ENCODE measurements at regions not wholly inside any gene's neighbourhood (a gene's known extent, or its start where the extent isn't known, plus 50 kb on each side); places are given as distances from the start of the nearest gene placed in this dataset.
"Not testable (repeated sequence)": the region's sequence is repeated elsewhere in the genome, so short reads cannot be mapped to it uniquely, and the experiment has no call there.

DNA sequence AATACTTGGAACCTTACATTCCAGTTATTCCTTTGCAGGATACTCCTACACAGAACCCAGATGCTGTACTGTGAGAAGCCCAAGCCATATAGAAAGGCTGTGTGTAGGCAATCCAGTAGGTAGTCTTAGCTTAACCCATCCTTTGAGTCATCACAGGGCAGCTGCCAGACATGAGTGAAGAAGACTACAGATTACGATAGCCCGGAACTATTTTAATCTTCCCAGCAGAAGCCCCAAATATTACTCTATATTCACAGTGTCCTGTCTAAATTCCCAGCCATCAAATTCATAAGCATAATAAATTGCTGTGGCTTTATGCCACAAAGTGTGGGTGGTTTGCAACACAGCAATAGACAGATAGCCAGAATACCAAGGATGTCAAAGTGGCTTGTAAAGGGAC is 474.1 kb upstream of the STEAP1 start:
- Mint-ChIP-seq H3K27ac (no peak overlapping the region), H3K9me3 (peaks cover 5% of the 10 kb centered on the region), H3K27me3 (peaks cover 3% of the 10 kb centered on the region), H3K4me1 (no peaks in the 10 kb centered on the region), H3K4me3 (no peak overlapping the region), H3K36me3 (no peaks in the 10 kb centered on the region)

DNA sequence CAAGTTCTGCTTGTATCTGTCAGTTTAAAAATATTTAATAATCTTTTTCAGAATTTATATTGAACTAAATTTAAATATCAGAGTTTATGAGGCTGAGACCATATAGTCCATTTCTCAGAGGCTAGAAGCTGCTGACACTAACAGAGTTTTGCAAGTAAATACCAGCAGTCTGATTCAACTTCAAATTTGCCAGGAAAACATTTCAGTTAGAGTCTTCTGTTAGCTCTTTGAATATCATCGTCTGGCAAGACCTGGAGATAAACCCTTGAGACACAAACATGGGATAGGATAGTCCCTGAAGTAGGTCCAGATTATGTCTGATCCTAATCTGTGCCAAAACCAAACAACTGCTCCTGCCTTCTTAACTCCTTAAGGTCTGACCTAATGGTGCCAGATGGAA is 472.8 kb upstream of the STEAP1 start:
- H3K36me3 Mint-ChIP-seq: no peaks in the 10 kb centered on the region

DNA sequence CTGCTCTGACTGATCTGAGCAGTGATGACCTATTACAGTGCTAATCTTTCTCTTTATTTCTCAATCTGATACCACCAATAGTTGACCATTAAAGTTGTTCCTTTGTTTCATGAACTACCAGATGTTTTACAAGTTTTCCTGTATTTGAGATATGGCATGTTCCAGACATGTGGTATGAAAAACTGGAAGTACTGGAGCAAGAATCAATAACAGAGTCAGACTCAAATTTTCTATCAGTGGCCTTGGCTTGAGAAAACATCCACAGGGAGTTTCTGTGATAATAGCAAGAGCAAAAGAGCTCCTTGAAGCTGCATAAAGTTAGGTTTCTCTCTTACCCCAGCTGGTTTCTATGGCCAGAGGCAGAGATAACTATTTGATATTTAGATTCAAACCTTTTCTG is 469.0 kb upstream of the STEAP1 start:
- Mint-ChIP-seq H3K27me3 (no peaks in the 10 kb centered on the region), H3K27ac (no peak overlapping the region), H3K9me3 (no peaks in the 10 kb centered on the region), H3K4me3 (no peak overlapping the region), H3K4me1 (no peaks in the 10 kb centered on the region), H3K36me3 (no peaks in the 10 kb centered on the region)

More for the DNA sequence above, 472.8 kb upstream of the STEAP1 start:
- Mint-ChIP-seq H3K27ac (no peak overlapping the region), H3K9me3 (peaks cover 5% of the 10 kb centered on the region), H3K4me3 (no peak overlapping the region), H3K4me1 (no peaks in the 10 kb centered on the region), H3K27me3 (no peaks in the 10 kb centered on the region)

DNA sequence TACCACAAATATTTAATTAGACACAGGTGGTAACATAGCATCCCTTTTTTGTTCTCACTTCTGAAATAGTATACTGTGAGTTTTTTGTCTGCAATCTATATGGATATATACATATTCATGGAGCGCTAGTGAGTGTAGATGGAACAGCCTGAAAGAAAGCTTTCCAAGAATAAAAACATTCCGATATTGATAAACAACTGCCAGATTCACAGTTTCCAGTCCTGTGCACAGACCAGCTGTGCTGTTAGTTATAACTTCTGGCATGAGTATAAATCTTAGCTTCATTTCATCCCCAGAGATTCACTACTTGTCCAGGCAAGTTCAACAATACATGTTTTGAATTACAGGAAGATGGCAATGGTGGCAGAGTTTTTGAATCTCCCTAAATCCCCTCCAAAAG is 467.1 kb upstream of the STEAP1 start:
- Mint-ChIP-seq H3K9me3 (no peaks in the 10 kb centered on the region), H3K4me3 (no peak overlapping the region), H3K27ac (no peak overlapping the region), H3K36me3 (no peaks in the 10 kb centered on the region), H3K27me3 (no peaks in the 10 kb centered on the region), H3K4me1 (no peaks in the 10 kb centered on the region)

DNA sequence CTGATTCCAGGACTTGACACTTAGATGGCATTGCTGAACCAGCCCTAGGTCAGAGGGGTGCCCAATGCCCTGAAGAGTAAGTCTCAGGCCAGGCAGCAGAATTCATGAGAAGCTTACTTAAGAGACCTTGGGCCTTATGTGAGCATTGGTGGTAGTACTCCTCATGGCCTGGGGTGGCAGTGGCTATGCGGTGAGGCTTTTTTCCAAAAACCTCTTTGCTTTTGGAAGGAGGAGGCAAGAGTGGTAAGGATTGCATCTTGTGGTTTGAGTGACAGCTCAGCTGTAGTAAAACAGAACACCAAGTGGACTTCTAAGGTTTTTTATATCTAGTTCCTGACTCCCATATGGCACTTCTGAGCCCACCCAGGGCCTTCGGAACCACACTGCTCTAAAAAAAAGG is 459.0 kb upstream of the STEAP1 start:
- H3K4me1 Mint-ChIP-seq: no peaks in the 10 kb centered on the region
- H3K9me3 Mint-ChIP-seq: peaks cover 11% of the 10 kb centered on the region
- no peaks in the 10 kb centered on the region for H3K36me3 Mint-ChIP-seq
- H3K27ac Mint-ChIP-seq: no peak overlapping the region
- H3K4me3 Mint-ChIP-seq: no peak overlapping the region
- H3K27me3 Mint-ChIP-seq: no peaks in the 10 kb centered on the region

DNA sequence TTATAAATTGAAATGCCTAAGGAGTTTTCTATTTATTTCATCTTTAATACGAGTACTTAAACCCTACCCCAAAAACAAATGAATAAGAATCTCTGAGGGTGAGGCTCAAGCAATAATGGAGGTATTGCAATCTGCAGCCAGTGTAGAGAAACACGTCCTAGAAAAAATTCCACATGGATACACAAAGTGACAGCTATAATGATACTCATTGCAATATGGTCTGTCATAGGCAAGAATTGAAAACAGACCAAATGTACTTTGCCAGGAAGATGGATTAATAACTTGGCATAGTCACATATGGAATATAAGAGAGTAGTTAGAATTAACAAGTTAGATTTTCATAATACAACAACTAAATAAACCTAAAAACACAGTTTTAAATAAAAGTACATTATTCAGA is 440.1 kb upstream of the STEAP1 start:
- no peaks in the 10 kb centered on the region for H3K27me3 Mint-ChIP-seq
- no peaks in the 10 kb centered on the region for H3K4me1 Mint-ChIP-seq
- no peak overlapping the region for H3K27ac Mint-ChIP-seq
- no peak overlapping the region for H3K4me3 Mint-ChIP-seq
- H3K36me3 Mint-ChIP-seq: no peaks in the 10 kb centered on the region
- H3K9me3 Mint-ChIP-seq: no peaks in the 10 kb centered on the region

DNA sequence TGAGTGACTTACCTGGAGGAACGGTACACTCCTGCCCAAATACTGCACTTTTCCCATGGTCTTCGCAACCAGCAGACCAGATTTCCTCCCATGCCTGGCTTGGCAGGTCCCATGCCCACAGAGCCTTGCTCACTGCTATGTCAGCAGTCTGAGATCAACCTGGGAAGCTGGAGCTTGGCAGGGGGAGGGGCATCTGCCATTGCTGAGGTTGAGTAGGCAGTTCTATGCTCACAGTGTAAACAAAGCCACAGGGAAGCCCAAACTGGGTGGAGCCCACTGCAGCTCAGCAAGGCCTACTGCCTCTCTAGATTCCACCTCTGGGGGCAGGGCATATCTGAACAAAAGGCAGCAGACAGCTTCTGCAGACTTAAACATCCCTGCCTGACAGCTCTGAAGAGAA is 435.3 kb upstream of the STEAP1 start:
- H3K27ac Mint-ChIP-seq, H3K36me3 Mint-ChIP-seq, H3K27me3 Mint-ChIP-seq, H3K4me1 Mint-ChIP-seq, H3K9me3 Mint-ChIP-seq, H3K4me3 Mint-ChIP-seq: not testable (repeated sequence)

DNA sequence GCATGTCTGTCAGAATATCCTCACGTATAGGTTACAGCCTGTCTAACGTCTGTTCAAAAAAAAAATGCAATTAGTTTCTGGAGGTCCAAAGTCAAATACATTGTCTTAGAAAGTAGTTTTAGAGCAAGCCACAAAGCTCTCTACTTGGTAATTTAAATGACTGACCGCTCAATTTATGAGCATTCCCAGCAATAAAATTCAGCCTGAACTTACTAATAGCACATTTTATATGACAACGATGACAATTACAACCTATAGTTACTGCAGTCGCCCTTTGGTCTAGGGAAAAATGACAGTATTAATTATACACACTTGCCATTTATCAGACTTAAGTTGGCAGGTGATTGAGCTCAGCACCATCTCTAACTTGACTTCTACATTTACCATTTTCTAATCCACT is 425.8 kb upstream of the STEAP1 start:
- Mint-ChIP-seq H3K36me3 (no peaks in the 10 kb centered on the region), H3K27ac (no peak overlapping the region), H3K4me1 (no peaks in the 10 kb centered on the region), H3K9me3 (no peaks in the 10 kb centered on the region), H3K27me3 (peaks cover 2% of the 10 kb centered on the region), H3K4me3 (no peak overlapping the region)

DNA sequence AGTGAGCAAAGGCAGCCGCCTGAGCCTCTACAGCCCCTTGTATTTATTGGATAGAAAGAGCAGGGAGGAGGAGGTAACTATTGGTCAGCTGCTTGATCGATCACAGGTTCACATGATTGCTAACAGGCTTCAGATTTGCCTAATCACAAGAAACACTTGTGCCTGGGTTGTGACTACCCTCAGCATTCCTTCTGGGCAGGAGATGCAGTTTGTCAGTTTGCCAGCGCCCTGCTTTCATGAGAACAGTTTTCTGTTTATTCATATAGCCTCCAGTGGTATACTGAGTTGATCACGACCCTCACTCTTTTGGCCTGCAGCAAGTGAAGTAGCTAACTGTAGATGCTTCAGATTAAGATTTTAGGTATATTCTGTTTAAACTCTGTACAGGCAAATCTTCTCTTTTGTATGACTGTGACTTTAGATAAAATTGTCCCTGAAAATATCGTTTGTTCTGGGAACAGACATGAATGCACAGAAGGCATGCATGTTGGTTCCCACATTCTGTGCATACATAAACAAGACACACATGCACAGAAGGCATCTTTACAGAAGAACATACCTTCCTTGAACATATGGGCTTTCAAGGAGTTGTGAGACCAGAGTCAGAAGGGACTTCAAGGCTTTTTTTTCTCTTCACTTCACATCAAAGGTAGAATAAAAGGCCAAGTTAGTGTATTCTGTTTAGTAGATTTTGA is 422.4 kb upstream of the STEAP1 start:
- Mint-ChIP-seq H3K27ac (no peak overlapping the region), H3K4me3 (no peak overlapping the region), H3K9me3 (no peaks in the 10 kb centered on the region), H3K4me1 (no peaks in the 10 kb centered on the region), H3K36me3 (no peaks in the 10 kb centered on the region), H3K27me3 (peaks cover 2% of the 10 kb centered on the region)

DNA sequence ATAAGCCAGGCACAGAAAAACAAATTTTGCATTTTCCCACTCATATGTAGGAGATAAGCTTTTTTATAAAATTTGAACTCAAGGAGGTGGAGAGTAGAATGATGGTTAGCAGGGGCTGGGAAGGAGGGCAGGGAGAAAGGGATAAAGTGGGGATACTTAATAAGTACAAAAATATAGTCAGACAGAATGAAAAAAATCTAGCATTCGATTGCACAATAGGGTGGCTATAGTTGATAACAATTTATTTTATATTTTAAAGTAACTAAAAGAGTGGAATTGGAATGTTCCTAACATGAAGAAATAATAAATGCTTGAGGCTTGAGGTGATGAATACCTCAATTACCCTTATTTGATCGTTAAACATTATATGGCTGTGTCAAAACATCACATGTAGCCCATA is 415.7 kb upstream of the STEAP1 start:
- Mint-ChIP-seq H3K4me3 (no peak overlapping the region), H3K36me3 (no peaks in the 10 kb centered on the region), H3K27ac (no peak overlapping the region), H3K4me1 (no peaks in the 10 kb centered on the region), H3K9me3 (no peaks in the 10 kb centered on the region), H3K27me3 (no peaks in the 10 kb centered on the region)

DNA sequence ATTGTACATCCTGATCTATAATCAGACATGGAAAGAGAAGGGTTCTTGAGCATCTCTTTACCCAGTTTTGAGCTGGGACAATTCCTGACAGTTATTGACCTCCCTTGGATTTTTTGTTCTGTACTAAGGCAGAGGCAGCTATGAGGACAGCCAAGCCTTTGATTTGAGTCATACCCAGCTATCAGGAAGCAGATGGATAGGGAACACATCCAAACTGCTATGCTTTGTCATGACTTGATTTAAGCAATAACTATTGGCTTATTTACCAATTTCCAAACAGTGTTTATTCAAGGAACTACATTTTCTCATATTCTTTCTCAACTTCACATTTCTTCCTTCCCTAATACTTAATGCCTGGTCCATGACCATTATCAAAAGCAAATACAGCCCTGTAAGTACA is 396.4 kb upstream of the STEAP1 start:
- no peaks in the 10 kb centered on the region for H3K27me3 Mint-ChIP-seq
- H3K4me1 Mint-ChIP-seq: no peaks in the 10 kb centered on the region
- no peaks in the 10 kb centered on the region for H3K9me3 Mint-ChIP-seq
- no peak overlapping the region for H3K27ac Mint-ChIP-seq
- H3K36me3 Mint-ChIP-seq: no peaks in the 10 kb centered on the region
- H3K4me3 Mint-ChIP-seq: no peak overlapping the region

DNA sequence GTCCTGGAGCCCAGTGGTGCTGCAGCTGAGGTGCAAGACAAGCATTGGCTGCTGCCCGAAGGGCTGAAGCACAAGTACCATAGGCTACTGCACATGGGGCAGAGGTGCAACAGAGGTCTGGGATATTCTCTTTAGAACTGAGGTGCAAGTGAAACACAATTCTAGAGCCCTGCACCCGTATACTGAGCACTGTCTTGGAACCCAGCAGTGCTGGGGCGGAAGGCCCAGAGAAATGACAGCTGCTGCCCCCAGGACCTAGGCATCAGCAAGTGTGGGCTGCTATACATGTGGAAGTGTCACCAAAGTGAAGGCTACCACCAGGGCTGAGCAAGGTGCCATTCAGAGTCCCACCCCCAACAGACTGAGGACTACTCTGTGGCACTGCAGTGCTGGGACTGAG is 393.6 kb upstream of the STEAP1 start:
- Mint-ChIP-seq H3K27me3 (no peaks in the 10 kb centered on the region), H3K27ac (no peak overlapping the region), H3K36me3 (no peaks in the 10 kb centered on the region), H3K4me1 (no peaks in the 10 kb centered on the region), H3K4me3 (no peak overlapping the region), H3K9me3 (no peaks in the 10 kb centered on the region)

DNA sequence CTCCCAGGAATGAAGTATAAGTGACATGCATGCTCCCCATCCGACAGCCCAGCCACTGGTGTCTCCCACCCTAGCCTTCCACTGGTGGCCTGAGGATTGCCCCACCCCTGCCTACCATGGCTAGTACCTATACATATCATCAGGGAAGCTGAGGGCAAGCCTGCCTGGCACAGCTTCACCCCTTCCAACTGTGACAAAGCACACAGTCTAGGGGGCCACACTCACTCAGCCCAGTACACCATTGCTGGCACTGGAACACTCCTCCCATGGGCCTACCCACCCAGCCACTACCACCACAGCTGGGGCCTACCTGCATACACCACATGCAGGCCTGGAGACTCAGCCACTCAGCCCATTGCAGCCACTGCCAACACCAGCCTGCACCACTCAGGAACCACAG is 393.1 kb upstream of the STEAP1 start:
- no peak overlapping the region for H3K27ac Mint-ChIP-seq
- H3K4me1 Mint-ChIP-seq: no peaks in the 10 kb centered on the region
- H3K36me3 Mint-ChIP-seq: no peaks in the 10 kb centered on the region
- H3K9me3 Mint-ChIP-seq: no peaks in the 10 kb centered on the region
- no peak overlapping the region for H3K4me3 Mint-ChIP-seq
- no peaks in the 10 kb centered on the region for H3K27me3 Mint-ChIP-seq

DNA sequence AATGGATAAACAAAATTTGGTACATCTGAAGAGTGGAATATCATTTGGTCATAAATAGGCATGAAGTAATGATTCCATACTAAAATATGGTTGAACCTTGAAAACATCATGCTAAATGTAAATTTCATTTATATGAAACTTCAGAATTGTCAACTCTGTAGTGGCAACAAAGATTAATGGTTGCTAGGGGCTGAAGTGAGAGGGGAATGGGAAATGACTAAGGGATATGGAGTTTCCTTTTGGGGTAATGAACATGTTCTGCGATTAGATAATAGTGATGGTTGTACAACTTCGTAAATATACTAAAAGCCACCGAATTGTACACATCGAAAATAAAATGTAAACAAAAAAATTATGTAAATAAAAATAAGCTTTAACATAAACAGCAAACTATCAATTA is 384.1 kb upstream of the STEAP1 start:
- Mint-ChIP-seq H3K36me3 (no peaks in the 10 kb centered on the region), H3K27me3 (no peaks in the 10 kb centered on the region), H3K4me3 (no peak overlapping the region), H3K27ac (no peak overlapping the region), H3K4me1 (no peaks in the 10 kb centered on the region), H3K9me3 (no peaks in the 10 kb centered on the region)

DNA sequence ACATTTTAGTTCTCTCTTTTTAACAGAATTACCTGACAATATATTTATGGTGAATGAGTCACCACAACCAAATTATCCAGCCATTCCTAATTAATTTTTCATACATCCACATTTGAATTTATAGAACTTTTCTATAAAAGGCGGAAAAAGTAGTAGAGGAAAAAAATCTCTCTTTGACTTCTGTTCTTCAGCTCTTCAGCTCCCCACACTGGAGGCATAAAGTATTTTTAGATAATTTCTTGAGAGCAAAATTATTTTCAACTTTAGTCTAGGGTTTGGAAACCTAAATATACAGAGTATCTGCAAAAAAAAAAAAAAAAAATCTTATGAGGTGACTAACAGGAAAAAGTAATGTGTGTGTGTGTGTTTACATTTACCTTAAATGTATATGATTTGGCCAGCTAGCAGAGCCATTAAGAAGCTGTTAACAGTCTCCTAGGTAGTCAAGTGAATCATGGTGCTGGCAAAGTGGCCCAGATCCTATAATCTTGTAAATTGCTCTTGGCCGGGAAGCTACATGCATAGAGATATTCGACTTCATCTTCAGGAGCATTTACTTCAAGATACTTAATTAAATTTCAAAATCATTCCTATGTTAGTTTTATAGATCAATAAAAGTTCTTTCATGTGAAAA is 383.1 kb upstream of the STEAP1 start:
- Mint-ChIP-seq H3K27ac (no peak overlapping the region), H3K36me3 (no peaks in the 10 kb centered on the region), H3K27me3 (no peaks in the 10 kb centered on the region), H3K4me3 (no peak overlapping the region), H3K9me3 (no peaks in the 10 kb centered on the region), H3K4me1 (no peaks in the 10 kb centered on the region)

DNA sequence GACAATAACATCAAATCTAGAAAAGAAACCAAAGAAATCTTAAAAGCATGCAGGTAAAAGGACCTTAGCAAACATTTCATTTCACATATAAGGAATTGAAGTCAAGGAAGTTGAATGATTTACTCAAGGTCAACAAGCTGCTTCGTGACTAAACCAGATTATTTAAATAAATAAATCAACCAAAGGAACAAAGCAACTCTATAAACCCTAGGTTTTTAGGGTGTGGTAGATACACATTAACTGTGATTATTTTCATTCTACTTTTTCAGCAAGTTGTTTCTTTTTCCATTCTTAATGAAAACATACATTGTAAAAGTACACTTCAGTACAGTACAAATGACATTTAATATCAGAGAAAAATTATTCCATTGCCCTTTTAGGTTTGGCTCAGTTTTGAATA is 382.0 kb upstream of the STEAP1 start:
- no peak overlapping the region for H3K4me3 Mint-ChIP-seq
- no peaks in the 10 kb centered on the region for H3K27me3 Mint-ChIP-seq
- no peaks in the 10 kb centered on the region for H3K4me1 Mint-ChIP-seq
- no peak overlapping the region for H3K27ac Mint-ChIP-seq
- H3K9me3 Mint-ChIP-seq: no peaks in the 10 kb centered on the region
- no peaks in the 10 kb centered on the region for H3K36me3 Mint-ChIP-seq

DNA sequence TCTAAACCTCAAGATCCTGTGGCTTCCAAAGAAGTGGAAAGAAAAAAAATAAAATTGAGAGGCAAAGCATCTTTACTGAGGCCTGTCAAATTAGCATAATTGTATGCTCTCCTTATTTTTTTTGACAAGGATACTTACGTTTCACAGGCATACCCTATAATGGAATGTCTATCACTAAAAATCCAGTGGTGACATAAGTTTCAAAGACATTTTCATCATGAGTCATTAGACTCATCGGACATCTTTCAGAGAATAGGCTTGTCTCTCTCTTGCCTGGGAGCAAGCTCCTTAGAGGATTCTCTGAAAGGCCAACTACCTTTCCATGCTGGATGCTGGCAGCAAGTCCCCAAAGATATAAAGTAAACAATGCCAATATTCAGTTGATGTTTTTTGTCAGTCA is 380.7 kb upstream of the STEAP1 start:
- Mint-ChIP-seq H3K9me3 (no peaks in the 10 kb centered on the region), H3K36me3 (no peaks in the 10 kb centered on the region), H3K27me3 (no peaks in the 10 kb centered on the region), H3K4me3 (no peak overlapping the region), H3K27ac (no peak overlapping the region), H3K4me1 (no peaks in the 10 kb centered on the region)
